BLaER1 (cell line): ENCODE measurements at regions not wholly inside any gene's neighbourhood (a gene's known extent, or its start where the extent isn't known, plus 50 kb on each side); places are given as distances from the start of the nearest gene placed in this dataset.
"Not testable (repeated sequence)": the region's sequence is repeated elsewhere in the genome, so short reads cannot be mapped to it uniquely, and the experiment has no call there.

Source experiments
- H3K27ac ChIP-seq: shearing (Covaris generic); formaldehyde crosslinking; 2 replicates; pipeline ENCODE4 v1.8.1; 2022
- H3K27me3 ChIP-seq: shearing (Covaris generic); formaldehyde crosslinking; 2 replicates; pipeline ENCODE4 v1.8.1; 2022
- H3K36me3 ChIP-seq: shearing (Covaris generic); formaldehyde crosslinking; 2 replicates; pipeline ENCODE4 v1.8.1; 2022
- H3K4me1 ChIP-seq: shearing (Covaris generic); formaldehyde crosslinking; 2 replicates; pipeline ENCODE4 v1.8.1; 2022
- H3K4me2 ChIP-seq: shearing (Covaris generic); formaldehyde crosslinking; 2 replicates; pipeline ENCODE4 v1.8.1; 2022
- H3K4me3 ChIP-seq: shearing (Covaris generic); formaldehyde crosslinking; 2 replicates; pipeline ENCODE4 v1.8.1; 2022
- H3K9ac ChIP-seq: shearing (Covaris generic); formaldehyde crosslinking; 2 replicates; pipeline ENCODE4 v1.8.1; 2022
- H3K9me3 ChIP-seq: shearing (Covaris generic); formaldehyde crosslinking; 2 replicates; pipeline ENCODE4 v1.8.1; 2022
- H4K20me1 ChIP-seq: shearing (Covaris generic); formaldehyde crosslinking; 2 replicates; pipeline ENCODE4 v1.8.1; 2022
- Cebpa-rat ChIP-seq: shearing (Covaris generic); IDR thresholded peaks from 2 replicates; pipeline ENCODE4 v1.8.1; 2022

GRCh38 chr1:5727191-5727590 lies 265.0 kb downstream of the NPHP4 start:
- Histone ChIP-seq H3K9ac (no peak overlapping the region), H3K36me3 (no peaks in the 10 kb centered on the region), H4K20me1 (no peaks in the 10 kb centered on the region), H3K9me3 (peaks cover 11% of the 10 kb centered on the region), H3K4me1 (peaks cover 39% of the 10 kb centered on the region), H3K4me3 (no peak overlapping the region), H3K27me3 (no peaks in the 10 kb centered on the region), H3K27ac (no peak overlapping the region), H3K4me2 (peak overlapping the region; percentile 31; the same call in 1 of the 2 replicates)
- TF ChIP-seq Cebpa-rat, result no peak

- H3K4me1 ChIP-seq, result peaks cover 42% of the 10 kb centered on the region
- not testable (repeated sequence) for H3K9ac ChIP-seq, H4K20me1 ChIP-seq, H3K4me3 ChIP-seq, H3K27ac ChIP-seq, H3K27me3 ChIP-seq, H3K36me3 ChIP-seq
- peak overlapping the region; percentile 34 for H3K4me2 ChIP-seq
- peaks cover 11% of the 10 kb centered on the region for H3K9me3 ChIP-seq
Measured at GRCh38 chr1:5726586-5727184, 265.5 kb downstream of the NPHP4 start.

- peaks cover 49% of the 10 kb centered on the region for H3K4me1 ChIP-seq
- H4K20me1 ChIP-seq, result no peaks in the 10 kb centered on the region
- no peak overlapping the region for H3K27ac ChIP-seq
- peaks cover 11% of the 10 kb centered on the region for H3K9me3 ChIP-seq
- H3K4me3 ChIP-seq, result no peak overlapping the region
- no peaks in the 10 kb centered on the region for H3K27me3 ChIP-seq
- no peak overlapping the region for H3K9ac ChIP-seq
- TF ChIP-seq Cebpa-rat, result no peak
- H3K36me3 ChIP-seq, result no peaks in the 10 kb centered on the region
- peak overlapping the region; percentile 34 for H3K4me2 ChIP-seq
Measured at GRCh38 chr1:5725855-5726585, 266.2 kb downstream of the NPHP4 start.

GRCh38 chr1:5725406-5725805 lies 266.8 kb downstream of the NPHP4 start:
- no peaks in the 10 kb centered on the region for H3K27me3 ChIP-seq
- peaks cover 11% of the 10 kb centered on the region for H3K9me3 ChIP-seq
- H3K4me3 ChIP-seq, result no peak overlapping the region
- H3K9ac ChIP-seq, result no peak overlapping the region
- H3K4me2 ChIP-seq, result peak overlapping the region; percentile 34; the same call in 1 of the 2 replicates
- H3K27ac ChIP-seq, result no peak overlapping the region
- no peaks in the 10 kb centered on the region for H3K36me3 ChIP-seq
- TF ChIP-seq Cebpa-rat, result no peak
- H4K20me1 ChIP-seq, result no peaks in the 10 kb centered on the region
- H3K4me1 ChIP-seq, result peaks cover 55% of the 10 kb centered on the region

- H3K9me3 ChIP-seq, result peaks cover 11% of the 10 kb centered on the region
- H3K4me3 ChIP-seq, result no peak overlapping the region
- H3K27ac ChIP-seq, result peak overlapping the region; percentile 1; the same call in 1 of the 2 replicates
- TF ChIP-seq Cebpa-rat, result no peak
- no peak overlapping the region for H3K9ac ChIP-seq
- H3K4me1 ChIP-seq, result peaks cover 61% of the 10 kb centered on the region
- no peak overlapping the region for H3K4me2 ChIP-seq
- H4K20me1 ChIP-seq, result no peaks in the 10 kb centered on the region
- H3K27me3 ChIP-seq, result no peaks in the 10 kb centered on the region
- H3K36me3 ChIP-seq, result no peaks in the 10 kb centered on the region
Measured at GRCh38 chr1:5724847-5725246, 267.4 kb downstream of the NPHP4 start.

- no peak overlapping the region for H3K4me3 ChIP-seq
- peaks cover 11% of the 10 kb centered on the region for H3K9me3 ChIP-seq
- no peak overlapping the region for H3K27ac ChIP-seq
- no peak for TF ChIP-seq Cebpa-rat
- H3K36me3 ChIP-seq, result no peaks in the 10 kb centered on the region
- H3K4me2 ChIP-seq, result no peak overlapping the region
- no peak overlapping the region for H3K9ac ChIP-seq
- H4K20me1 ChIP-seq, result no peaks in the 10 kb centered on the region
- H3K4me1 ChIP-seq, result peaks cover 71% of the 10 kb centered on the region
- H3K27me3 ChIP-seq, result no peaks in the 10 kb centered on the region
Measured at GRCh38 chr1:5722635-5723164, 269.5 kb downstream of the NPHP4 start.

GRCh38 chr1:5721634-5722215 lies 270.5 kb downstream of the NPHP4 start:
- Histone ChIP-seq H4K20me1 (no peaks in the 10 kb centered on the region), H3K4me2 (no peak overlapping the region), H3K9ac (no peak overlapping the region), H3K27ac (no peak overlapping the region; the same call in 1 of the 2 replicates), H3K36me3 (no peaks in the 10 kb centered on the region), H3K4me3 (no peak overlapping the region), H3K27me3 (no peaks in the 10 kb centered on the region), H3K9me3 (peaks cover 11% of the 10 kb centered on the region), H3K4me1 (peaks cover 73% of the 10 kb centered on the region)
- TF ChIP-seq Cebpa-rat, result no peak

GRCh38 chr1:5720936-5721335 lies 271.3 kb downstream of the NPHP4 start:
- H3K4me3 ChIP-seq, result no peak overlapping the region
- no peaks in the 10 kb centered on the region for H3K27me3 ChIP-seq
- peaks cover 11% of the 10 kb centered on the region for H3K9me3 ChIP-seq
- H3K9ac ChIP-seq, result no peak overlapping the region
- TF ChIP-seq Cebpa-rat, result no peak
- no peaks in the 10 kb centered on the region for H4K20me1 ChIP-seq
- no peak overlapping the region; the same call in 1 of the 2 replicates for H3K27ac ChIP-seq
- peak overlapping the region; percentile 92 for H3K4me2 ChIP-seq
- H3K4me1 ChIP-seq, result peaks cover 73% of the 10 kb centered on the region
- H3K36me3 ChIP-seq, result no peaks in the 10 kb centered on the region

GRCh38 chr1:5720484-5720883 lies 271.7 kb downstream of the NPHP4 start:
- Histone ChIP-seq H3K36me3 (no peaks in the 10 kb centered on the region), H3K4me2 (peak overlapping the region; percentile 92), H4K20me1 (no peaks in the 10 kb centered on the region), H3K4me1 (peaks cover 73% of the 10 kb centered on the region), H3K4me3 (no peak overlapping the region), H3K27ac (peak overlapping the region; percentile 94), H3K27me3 (no peaks in the 10 kb centered on the region), H3K9me3 (peaks cover 16% of the 10 kb centered on the region), H3K9ac (no peak overlapping the region)
- no peak for TF ChIP-seq Cebpa-rat

GRCh38 chr1:5720045-5720444 lies 272.2 kb downstream of the NPHP4 start:
- no peak for TF ChIP-seq Cebpa-rat
- H3K27me3 ChIP-seq, result no peaks in the 10 kb centered on the region
- H3K4me2 ChIP-seq, result peak overlapping the region; percentile 92
- no peaks in the 10 kb centered on the region for H3K36me3 ChIP-seq
- H3K27ac ChIP-seq, result peak overlapping the region; percentile 94
- H3K9ac ChIP-seq, result peak overlapping the region; percentile 35; the same call in 1 of the 2 replicates
- H3K4me3 ChIP-seq, result no peak overlapping the region
- no peaks in the 10 kb centered on the region for H4K20me1 ChIP-seq
- H3K4me1 ChIP-seq, result peaks cover 73% of the 10 kb centered on the region
- H3K9me3 ChIP-seq, result peaks cover 20% of the 10 kb centered on the region
